ENCODE measurements at regions not wholly inside any gene's neighbourhood (a gene's known extent, or its start where the extent isn't known, plus 50 kb on each side); places are given as distances from the start of the nearest gene placed in this dataset.
"Not testable (repeated sequence)": the region's sequence is repeated elsewhere in the genome, so short reads cannot be mapped to it uniquely, and the experiment has no call there.

- not testable (repeated sequence) for H4K20me1 ChIP-seq (ENCODE audit: insufficient read depth, low read length); H3K4me1 ChIP-seq (ENCODE audit: low read length); H3K79me2 ChIP-seq (ENCODE audit: low read length); H3K27me3 ChIP-seq (ENCODE audit: low read depth, low read length); H3K36me3 ChIP-seq (replicated peaks; ENCODE audit: low read depth, low read length); H2AFZ ChIP-seq (ENCODE audit: low read depth, low read length); H3K9ac ChIP-seq (ENCODE audit: low read length); H3K9me3 ChIP-seq (ENCODE audit: insufficient read depth, low read length); H3K4me2 ChIP-seq (ENCODE audit: low read length); H3K4me3 ChIP-seq (ENCODE audit: low read length); H3K27ac ChIP-seq (ENCODE audit: low read length)
These were observed 135.5 kb downstream of the TNFRSF13B start for GRCh38 chr17:16836315-16836915.

- H3K9me3 ChIP-seq (ENCODE audit: insufficient read depth, low read length); H3K4me3 ChIP-seq (ENCODE audit: low read length); H3K4me1 ChIP-seq (ENCODE audit: low read length); H3K9ac ChIP-seq (ENCODE audit: low read length); H3K27ac ChIP-seq (ENCODE audit: low read length); H3K27me3 ChIP-seq (ENCODE audit: low read depth, low read length); H3K79me2 ChIP-seq (ENCODE audit: low read length); H3K36me3 ChIP-seq (replicated peaks; ENCODE audit: low read depth, low read length); H4K20me1 ChIP-seq (ENCODE audit: insufficient read depth, low read length); H3K4me2 ChIP-seq (ENCODE audit: low read length); H2AFZ ChIP-seq (ENCODE audit: low read depth, low read length): not testable (repeated sequence)
These were observed 138.4 kb downstream of the TNFRSF13B start for GRCh38 chr17:16833517-16833916.

- not testable (repeated sequence) for H3K9me3 ChIP-seq (ENCODE audit: insufficient read depth, low read length); H4K20me1 ChIP-seq (ENCODE audit: insufficient read depth, low read length); H3K4me2 ChIP-seq (ENCODE audit: low read length); H3K36me3 ChIP-seq (replicated peaks; ENCODE audit: low read depth, low read length); H2AFZ ChIP-seq (ENCODE audit: low read depth, low read length); H3K4me3 ChIP-seq (ENCODE audit: low read length); H3K9ac ChIP-seq (ENCODE audit: low read length); H3K4me1 ChIP-seq (ENCODE audit: low read length); H3K79me2 ChIP-seq (ENCODE audit: low read length); H3K27me3 ChIP-seq (ENCODE audit: low read depth, low read length); H3K27ac ChIP-seq (ENCODE audit: low read length)
These were observed 139.1 kb downstream of the TNFRSF13B start for GRCh38 chr17:16832853-16833252.

GRCh38 chr17:16832206-16832605 lies 139.7 kb downstream of the TNFRSF13B start:
- H3K27ac ChIP-seq (ENCODE audit: low read length); H3K79me2 ChIP-seq (ENCODE audit: low read length); H3K4me3 ChIP-seq (ENCODE audit: low read length); H3K4me2 ChIP-seq (ENCODE audit: low read length); H3K36me3 ChIP-seq (replicated peaks; ENCODE audit: low read depth, low read length); H3K4me1 ChIP-seq (ENCODE audit: low read length); H3K9ac ChIP-seq (ENCODE audit: low read length); H4K20me1 ChIP-seq (ENCODE audit: insufficient read depth, low read length); H2AFZ ChIP-seq (ENCODE audit: low read depth, low read length); H3K27me3 ChIP-seq (ENCODE audit: low read depth, low read length); H3K9me3 ChIP-seq (ENCODE audit: insufficient read depth, low read length): not testable (repeated sequence)

- H3K9me3 ChIP-seq (ENCODE audit: insufficient read depth, low read length); H3K36me3 ChIP-seq (replicated peaks; ENCODE audit: low read depth, low read length); H3K4me1 ChIP-seq (ENCODE audit: low read length); H2AFZ ChIP-seq (ENCODE audit: low read depth, low read length); H3K79me2 ChIP-seq (ENCODE audit: low read length); H4K20me1 ChIP-seq (ENCODE audit: insufficient read depth, low read length); H3K9ac ChIP-seq (ENCODE audit: low read length); H3K27me3 ChIP-seq (ENCODE audit: low read depth, low read length); H3K4me2 ChIP-seq (ENCODE audit: low read length); H3K4me3 ChIP-seq (ENCODE audit: low read length); H3K27ac ChIP-seq (ENCODE audit: low read length): not testable (repeated sequence)
These were observed 140.7 kb downstream of the CCDC144A start for GRCh38 chr17:16830770-16831169.

GRCh38 chr17:16830219-16830618 lies 140.2 kb downstream of the CCDC144A start:
- H3K27ac ChIP-seq (ENCODE audit: low read length); H3K36me3 ChIP-seq (replicated peaks; ENCODE audit: low read depth, low read length); H3K4me1 ChIP-seq (ENCODE audit: low read length); H3K9ac ChIP-seq (ENCODE audit: low read length); H3K79me2 ChIP-seq (ENCODE audit: low read length); H3K4me3 ChIP-seq (ENCODE audit: low read length); H4K20me1 ChIP-seq (ENCODE audit: insufficient read depth, low read length); H3K27me3 ChIP-seq (ENCODE audit: low read depth, low read length); H2AFZ ChIP-seq (ENCODE audit: low read depth, low read length); H3K9me3 ChIP-seq (ENCODE audit: insufficient read depth, low read length); H3K4me2 ChIP-seq (ENCODE audit: low read length): not testable (repeated sequence)

Measured in OCI-LY3 (cell line).